Smooth muscle cell (in vitro differentiated cells): ENCODE measurements at regions not wholly inside any gene's neighbourhood (a gene's known extent, or its start where the extent isn't known, plus 50 kb on each side); places are given as distances from the start of the nearest gene placed in this dataset.

Source experiments
- DNase-seq: peaks from one replicate; lab custom pipeline; 2025; ENCODE audit not compliant: unreplicated experiment; lab: John Stamatoyannopoulos, UW
- H2AFZ ChIP-seq: fragments of 200-600 bp; sonication (generic); 2 replicates; pipeline ENCODE4 v1.6.0; 2016; ENCODE audit warnings: antibody characterized with exemption, low read depth, mild to moderate bottlenecking
- H3F3A ChIP-seq: fragments of 200-600 bp; sonication (generic); 2 replicates; pipeline ENCODE4 v1.6.0; 2017; ENCODE audit warnings: antibody characterized with exemption, low read depth
- H3K27ac ChIP-seq: fragments of 200-600 bp; sonication (generic); 2 replicates; pipeline ENCODE4 v1.5.1; 2016; ENCODE audit warnings: low read depth, mild to moderate bottlenecking
- H3K27me3 ChIP-seq: fragments of 200-600 bp; sonication (generic); 2 replicates; pipeline ENCODE4 v1.6.1; 2016; ENCODE audit warnings: low read depth, mild to moderate bottlenecking
- H3K36me3 ChIP-seq: fragments of 200-600 bp; sonication (generic); 2 replicates; pipeline ENCODE4 v1.5.1; 2016; ENCODE audit warnings: low read depth
- H3K4me1 ChIP-seq: fragments of 200-600 bp; sonication (generic); 2 replicates; pipeline ENCODE4 v1.5.1; 2016; ENCODE audit warnings: low read depth
- H3K4me2 ChIP-seq: fragments of 200-600 bp; sonication (generic); 2 replicates; pipeline ENCODE4 v1.6.0; 2016; ENCODE audit warnings: mild to moderate bottlenecking
- H3K4me3 ChIP-seq: fragments of 200-600 bp; sonication (generic); 2 replicates; pipeline ENCODE4 v1.5.1; 2016; ENCODE audit warnings: mild to moderate bottlenecking
- H3K79me2 ChIP-seq: fragments of 200-600 bp; sonication (generic); 2 replicates; pipeline ENCODE4 v1.6.0; 2016; ENCODE audit warnings: low read depth, mild to moderate bottlenecking
- H3K9ac ChIP-seq: fragments of 200-600 bp; sonication (generic); 2 replicates; pipeline ENCODE4 v1.6.0; 2016; ENCODE audit warnings: low read depth
- H3K9me3 ChIP-seq: fragments of 200-600 bp; sonication (generic); replicated peaks from 2 replicates; pipeline ENCODE4 v1.5.1; 2016; ENCODE audit warnings: low read depth
- H4K20me1 ChIP-seq: fragments of 200-600 bp; sonication (generic); 2 replicates; pipeline ENCODE4 v1.6.0; 2016; ENCODE audit warnings: low read depth
- WGBS: methylation state at CpG from one replicate; pipeline ENCODE4 v1.1.7; 2016; ENCODE audit warnings: low lambda C conversion rate; 5-methylcytosine and 5-hydroxymethylcytosine counted together
- TF ChIP-seq, protein P1 (sequence below): fragments of 200-600 bp; sonication (generic); IDR thresholded peaks from 2 replicates; pipeline ENCODE4 v1.5.1; 2017; ENCODE audit warnings: borderline replicate concordance, mild to moderate bottlenecking, antibody characterized with exemption; ENCODE audit not compliant: insufficient read depth, poor library complexity, severe bottlenecking

DNA sequence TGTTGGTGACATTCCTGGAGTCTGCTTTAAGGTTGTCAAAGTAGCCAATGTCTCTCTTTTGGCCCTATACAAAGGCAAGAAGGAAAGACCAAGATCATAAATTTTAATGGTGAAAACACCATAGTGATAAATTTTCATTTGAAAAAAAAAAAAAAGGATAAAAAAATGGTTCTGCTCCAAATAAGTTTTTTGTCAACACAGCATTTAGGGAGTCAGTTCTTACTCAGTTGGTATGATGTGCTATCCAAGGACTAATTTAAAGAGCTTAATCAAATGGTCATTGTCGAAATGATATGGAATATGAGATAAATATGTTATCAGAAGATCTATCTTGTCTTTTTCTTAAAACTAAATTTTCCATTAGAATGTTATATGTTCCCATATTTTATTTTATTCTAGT, 83.9 kb downstream of the PCDH18 start:
- Histone ChIP-seq H3K4me3 (no peak overlapping the region), H3K36me3 (no peaks in the 10 kb centered on the region), H2AFZ (no peak overlapping the region), H4K20me1 (no peaks in the 10 kb centered on the region), H3K9ac (no peak overlapping the region), H3K27ac (no peak overlapping the region), H3K4me1 (no peaks in the 10 kb centered on the region), H3K4me2 (no peak overlapping the region), H3K27me3 (no peaks in the 10 kb centered on the region), H3F3A (no peaks in the 10 kb centered on the region), H3K9me3 (no peaks in the 10 kb centered on the region), H3K79me2 (no peaks in the 10 kb centered on the region)
- whole genome bisulfite sequencing: 98% methylated on average over 1 of the region's 1 CpG
- no peak for DNase-seq
- TF ChIP-seq, protein P1, sequence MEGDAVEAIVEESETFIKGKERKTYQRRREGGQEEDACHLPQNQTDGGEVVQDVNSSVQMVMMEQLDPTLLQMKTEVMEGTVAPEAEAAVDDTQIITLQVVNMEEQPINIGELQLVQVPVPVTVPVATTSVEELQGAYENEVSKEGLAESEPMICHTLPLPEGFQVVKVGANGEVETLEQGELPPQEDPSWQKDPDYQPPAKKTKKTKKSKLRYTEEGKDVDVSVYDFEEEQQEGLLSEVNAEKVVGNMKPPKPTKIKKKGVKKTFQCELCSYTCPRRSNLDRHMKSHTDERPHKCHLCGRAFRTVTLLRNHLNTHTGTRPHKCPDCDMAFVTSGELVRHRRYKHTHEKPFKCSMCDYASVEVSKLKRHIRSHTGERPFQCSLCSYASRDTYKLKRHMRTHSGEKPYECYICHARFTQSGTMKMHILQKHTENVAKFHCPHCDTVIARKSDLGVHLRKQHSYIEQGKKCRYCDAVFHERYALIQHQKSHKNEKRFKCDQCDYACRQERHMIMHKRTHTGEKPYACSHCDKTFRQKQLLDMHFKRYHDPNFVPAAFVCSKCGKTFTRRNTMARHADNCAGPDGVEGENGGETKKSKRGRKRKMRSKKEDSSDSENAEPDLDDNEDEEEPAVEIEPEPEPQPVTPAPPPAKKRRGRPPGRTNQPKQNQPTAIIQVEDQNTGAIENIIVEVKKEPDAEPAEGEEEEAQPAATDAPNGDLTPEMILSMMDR: no peak

DNA sequence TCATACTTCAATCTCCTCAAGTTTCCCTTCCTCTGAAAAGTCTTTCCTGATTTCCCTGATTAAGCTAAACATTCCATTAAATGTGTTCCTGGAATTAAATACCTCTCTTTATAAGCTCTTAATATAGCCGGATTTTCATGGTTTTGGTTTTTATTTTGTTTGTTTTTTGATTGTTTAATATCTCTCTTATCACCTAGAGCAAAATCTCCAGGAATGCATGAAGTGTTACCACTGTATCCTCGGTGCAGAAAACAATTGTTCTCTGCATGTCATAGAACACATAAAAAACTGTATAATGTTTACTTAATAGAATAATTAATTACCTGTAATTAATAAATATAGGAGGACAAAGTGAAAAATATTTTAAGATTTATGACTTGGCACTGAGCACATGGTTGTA, 86.2 kb downstream of the PCDH18 start:
- Histone ChIP-seq H3K79me2 (no peaks in the 10 kb centered on the region), H4K20me1 (no peaks in the 10 kb centered on the region), H3K27ac (no peak overlapping the region), H3K4me3 (no peak overlapping the region), H3K9ac (no peak overlapping the region), H3F3A (no peaks in the 10 kb centered on the region), H3K9me3 (no peaks in the 10 kb centered on the region), H3K36me3 (no peaks in the 10 kb centered on the region), H3K4me1 (no peaks in the 10 kb centered on the region), H3K27me3 (no peaks in the 10 kb centered on the region), H3K4me2 (no peak overlapping the region), H2AFZ (no peak overlapping the region)
- WGBS: 63% methylated on average over 2 of the region's 2 CpGs
- TF ChIP-seq, protein P1: no peak
- DNase-seq: no peak

DNA sequence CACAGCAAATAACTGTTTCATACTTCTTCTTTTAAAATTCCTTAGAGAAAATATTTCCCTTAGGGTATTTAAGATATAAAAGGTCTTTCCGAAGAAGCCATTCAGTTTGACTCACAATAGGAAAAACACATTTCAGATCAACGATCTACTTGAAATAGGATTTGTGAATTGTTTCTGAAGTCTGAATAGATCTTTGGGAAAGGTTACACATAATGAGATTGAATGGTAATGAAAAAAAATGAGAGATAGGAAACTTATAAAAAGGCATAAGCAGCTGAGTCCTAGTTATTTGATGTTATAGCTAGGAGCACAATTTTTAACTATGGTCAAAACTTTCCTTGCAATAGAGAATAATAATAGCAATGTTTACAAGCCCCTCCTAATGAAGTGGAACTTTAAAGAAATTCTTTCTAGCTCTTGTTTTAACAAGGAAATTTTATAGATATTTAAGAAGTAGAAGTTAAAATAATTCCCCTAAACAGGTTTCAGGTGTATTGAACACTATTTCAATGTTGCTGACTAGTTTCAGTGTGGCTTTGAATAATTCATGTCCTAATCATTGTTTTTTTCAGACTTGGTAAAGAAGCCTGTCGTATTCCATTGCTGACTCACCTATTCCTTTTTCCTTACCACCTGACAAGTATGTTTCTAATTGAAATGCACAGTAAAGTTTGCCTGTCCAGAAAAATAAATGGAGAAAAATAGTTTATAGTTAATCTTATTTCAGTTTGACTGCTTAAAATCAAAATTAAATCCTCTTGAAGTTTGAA, 89.1 kb downstream of the PCDH18 start:
- no peak overlapping the region for H3K4me2 ChIP-seq
- H3K9ac ChIP-seq: no peak overlapping the region
- H3K27ac ChIP-seq: no peak overlapping the region
- H4K20me1 ChIP-seq: no peaks in the 10 kb centered on the region
- no peak for DNase-seq
- no peak overlapping the region for H3K4me3 ChIP-seq
- WGBS: 80% methylated on average over 3 of the region's 3 CpGs
- no peaks in the 10 kb centered on the region for H3F3A ChIP-seq
- no peak overlapping the region for H2AFZ ChIP-seq
- TF ChIP-seq, protein P1: no peak
- no peaks in the 10 kb centered on the region for H3K79me2 ChIP-seq
- H3K4me1 ChIP-seq: no peaks in the 10 kb centered on the region
- no peaks in the 10 kb centered on the region for H3K9me3 ChIP-seq
- H3K36me3 ChIP-seq: no peaks in the 10 kb centered on the region
- H3K27me3 ChIP-seq: no peaks in the 10 kb centered on the region
